HepG2 (cell line): ENCODE measurements at regions not wholly inside any gene's neighbourhood (a gene's known extent, or its start where the extent isn't known, plus 50 kb on each side); places are given as distances from the start of the nearest gene placed in this dataset.

Experiments used
- ATAC-seq: fragments of 200-7000 bp; cut with Tn5 transposase; 3 replicates; pipeline ENCODE4 v1.9.1; 2020; ENCODE audit warnings: mild to moderate bottlenecking, moderate library complexity
- BruUV-seq: library from RNA; stranded (reverse); fragments of 400-500 nt; replicated peaks from 2 replicates; lab custom pipeline; 2021; lab: Mats Ljungman, UMichigan
- CTCF ChIA-PET: fragments of 300-600 bp; formaldehyde crosslinking; extraction: SDS; loops from one replicate; lab custom pipeline; 2021; ENCODE audit warnings: low total read pairs, inconsistent platforms, low intra/inter-chr PET ratio; lab: Yijun Ruan, JAX
- POLR2A ChIA-PET: fragments of 350-600 bp; sonication (Branson Sonifier 250); formaldehyde crosslinking; loops from one replicate; lab custom pipeline; 2020; ENCODE audit warnings: antibody characterized with exemption, inconsistent platforms; lab: Yijun Ruan, JAX
- DNase-seq: peaks from one replicate; pipeline ENCODE4 v3.0.0-alpha.2; 2015; ENCODE audit warnings: low spot score
- FAIRE-seq: peaks from 3 replicates; lab custom pipeline; 2011; peaks lifted over from hg19 to GRCh38; lab: Jason Lieb, UNC
- H2AFZ ChIP-seq: one replicate; pipeline ENCODE4 v1.6.1; 2011; ENCODE audit warnings: low read length, inconsistent platforms
- H3K27ac ChIP-seq: fragments of 300-600 bp; 3 replicates; pipeline ENCODE4 v1.8.0; 2011; ENCODE audit warnings: mixed run types, mild to moderate bottlenecking, mixed read lengths, low read length, inconsistent platforms; ENCODE audit not compliant: insufficient read depth; ENCODE audit errors: extremely low read length
- H3K27me3 ChIP-seq, 2 experiments: fragments of 200-600 bp in 1 of 2; 2 replicates in 1 of 2; 3 replicates in 1 of 2; pipeline versions ENCODE4 v1.6.0 to v1.8.0; 2011; ENCODE audit warnings: low read length in 2 of 2, mild to moderate bottlenecking in 2 of 2, moderate library complexity in 2 of 2, inconsistent platforms in 1 of 2; ENCODE audit not compliant: insufficient read depth in 2 of 2, control insufficient read depth in 1 of 2
- H3K36me3 ChIP-seq, 2 experiments: fragments of 200-600 bp in 1 of 2; replicated peaks in 1 of 2; 2 replicates in 1 of 2; 3 replicates in 1 of 2; pipeline versions ENCODE4 v1.5.1 to v1.8.0; 2011; ENCODE audit warnings: low read length in 2 of 2, inconsistent platforms in 1 of 2; ENCODE audit not compliant: insufficient read depth in 2 of 2, control insufficient read depth in 1 of 2
- H3K4me1 ChIP-seq: 2 replicates; pipeline ENCODE4 v1.5.1; 2012; ENCODE audit warnings: low read length, inconsistent platforms; ENCODE audit not compliant: insufficient read depth
- H3K4me2 ChIP-seq: 2 replicates; pipeline ENCODE4 v1.6.0; 2011; ENCODE audit warnings: low read depth, low read length, inconsistent platforms
- H3K4me3 ChIP-seq, 3 experiments: fragments of 200-600 bp in 1 of 3; sonication (generic), shearing (Covaris generic) in 1 of 3; replicated peaks in 1 of 3; 2 replicates each; pipeline ENCODE4 v1.5.1; 2011 to 2016; ENCODE audit warnings: low read length in 3 of 3, inconsistent platforms in 2 of 3, low read depth in 2 of 3, mild to moderate bottlenecking in 2 of 3, control low read depth in 1 of 3, mixed read lengths in 1 of 3; ENCODE audit not compliant: insufficient read depth in 1 of 3
- H3K79me2 ChIP-seq: one replicate; pipeline ENCODE4 v1.6.1; 2011; ENCODE audit warnings: low read length, inconsistent platforms; ENCODE audit not compliant: insufficient read depth
- H3K9ac ChIP-seq: 2 replicates; pipeline ENCODE4 v1.6.0; 2011; ENCODE audit warnings: mild to moderate bottlenecking, low read depth, low read length, inconsistent platforms; ENCODE audit not compliant: insufficient read depth
- H3K9me3 ChIP-seq: 2 replicates; pipeline ENCODE4 v1.5.1; 2012; ENCODE audit warnings: mild to moderate bottlenecking, low read length
- H4K20me1 ChIP-seq: 2 replicates; pipeline ENCODE4 v1.6.0; 2011; ENCODE audit warnings: inconsistent platforms, mild to moderate bottlenecking, low read length, moderate library complexity; ENCODE audit not compliant: insufficient read depth
- ATRX ChIP-seq: sonication (generic); formaldehyde crosslinking; IDR thresholded peaks from 2 replicates; pipeline ENCODE4 v1.4.0; 2020; ENCODE audit warnings: missing genetic modification reagents, borderline replicate concordance
- NAIF1 ChIP-seq: sonication (generic); formaldehyde crosslinking; IDR thresholded peaks from 2 replicates; pipeline ENCODE4 v1.5.0; 2020; ENCODE audit warnings: mild to moderate bottlenecking, missing genetic modification reagents, borderline replicate concordance
- POGZ ChIP-seq: sonication (generic); formaldehyde crosslinking; IDR thresholded peaks from 2 replicates; pipeline ENCODE4 v1.4.0; 2020; ENCODE audit warnings: mild to moderate bottlenecking, missing genetic modification reagents
- SOX13 ChIP-seq, 3 experiments: fragments of 450-650 bp in 1 of 3; sonication (generic) in 1 of 3; formaldehyde crosslinking in 1 of 3; IDR thresholded peaks in 2 of 3; conservative IDR thresholded peaks in 1 of 3; 2 replicates each; pipeline versions ENCODE4 v1.5.0 to v1.6.1; 2016 to 2020; ENCODE audit warnings: antibody characterized with exemption in 1 of 3, mild to moderate bottlenecking in 1 of 3, missing compliant biosample characterization in 1 of 3, missing genetic modification reagents in 1 of 3, moderate library complexity in 1 of 3
- ZBTB4 ChIP-seq: sonication (generic); formaldehyde crosslinking; IDR thresholded peaks from 2 replicates; pipeline ENCODE4 v1.4.0; 2020; ENCODE audit warnings: missing genetic modification reagents, mild to moderate bottlenecking, borderline replicate concordance
- ZNF17 ChIP-seq: sonication (generic); formaldehyde crosslinking; IDR thresholded peaks from 2 replicates; pipeline ENCODE4 v1.5.0; 2020; ENCODE audit warnings: mild to moderate bottlenecking, missing genetic modification reagents
- ZNF251 ChIP-seq: sonication (generic); formaldehyde crosslinking; IDR thresholded peaks from 2 replicates; pipeline ENCODE4 v1.9.0; 2021; ENCODE audit warnings: mild to moderate bottlenecking, missing genetic modification reagents
- WGBS: methylation state at CpG from one replicate; pipeline ENCODE4 v1.1.6; 2017; ENCODE audit warnings: low lambda C conversion rate; 5-methylcytosine and 5-hydroxymethylcytosine counted together
- in situ Hi-C: cut with HindIII; loops from 2 replicates; pipeline ENCODE4 v1.10.0; 2017; ENCODE audit warnings: low pct_unique_long_range_greater_than_20kb; ENCODE audit not compliant: extremely low pct_ligation_motif_present
- intact Hi-C: fragments of 100-400 bp; cut with micrococcal nuclease; formaldehyde crosslinking; loops from one replicate; pipeline ENCODE4 v1.10.0; 2022; ENCODE audit not compliant: unreplicated experiment
- TF ChIP-seq, protein P1 (sequence below): sonication (generic); formaldehyde crosslinking; IDR thresholded peaks from 2 replicates; pipeline ENCODE4 v1.8.1; 2023; ENCODE audit warnings: mild to moderate bottlenecking, missing genetic modification reagents
- TF ChIP-seq, protein P2 (sequence below): sonication (generic); formaldehyde crosslinking; IDR thresholded peaks from 2 replicates; pipeline ENCODE4 v1.8.1; 2023; ENCODE audit warnings: missing genetic modification reagents, mild to moderate bottlenecking, borderline replicate concordance

GRCh38 chr5:111950660-111951059, 193.7 kb upstream of the NREP start:
- Histone ChIP-seq H3K79me2 (no peaks in the 10 kb centered on the region), H3K9ac (no peak overlapping the region), H2AFZ (no peak overlapping the region)
- BruUV-seq = no TSS peak
- FAIRE-seq = no peak
- intact Hi-C loops = no loop called here
- TF ChIP-seq NAIF1 (CRISPR knock-in tag) (no peak), ZNF17 (CRISPR knock-in tag) (no peak), ATRX (CRISPR knock-in tag) (no peak), ZBTB4 (no peak), SOX13 (IDR thresholded peaks at IDR 0.05) (no peak), SOX13 (CRISPR knock-in tag; conservative IDR thresholded peaks at IDR 0.05 in 1 of 2, IDR thresholded peaks at IDR 0.05 in 1 of 2) (no peak), ZNF251 (CRISPR knock-in tag) (no peak), POGZ (CRISPR knock-in tag) (no peak)
- TF ChIP-seq, protein P1, sequence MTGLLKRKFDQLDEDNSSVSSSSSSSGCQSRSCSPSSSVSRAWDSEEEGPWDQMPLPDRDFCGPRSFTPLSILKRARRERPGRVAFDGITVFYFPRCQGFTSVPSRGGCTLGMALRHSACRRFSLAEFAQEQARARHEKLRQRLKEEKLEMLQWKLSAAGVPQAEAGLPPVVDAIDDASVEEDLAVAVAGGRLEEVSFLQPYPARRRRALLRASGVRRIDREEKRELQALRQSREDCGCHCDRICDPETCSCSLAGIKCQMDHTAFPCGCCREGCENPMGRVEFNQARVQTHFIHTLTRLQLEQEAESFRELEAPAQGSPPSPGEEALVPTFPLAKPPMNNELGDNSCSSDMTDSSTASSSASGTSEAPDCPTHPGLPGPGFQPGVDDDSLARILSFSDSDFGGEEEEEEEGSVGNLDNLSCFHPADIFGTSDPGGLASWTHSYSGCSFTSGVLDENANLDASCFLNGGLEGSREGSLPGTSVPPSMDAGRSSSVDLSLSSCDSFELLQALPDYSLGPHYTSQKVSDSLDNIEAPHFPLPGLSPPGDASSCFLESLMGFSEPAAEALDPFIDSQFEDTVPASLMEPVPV = no peak
- TF ChIP-seq, protein P2, sequence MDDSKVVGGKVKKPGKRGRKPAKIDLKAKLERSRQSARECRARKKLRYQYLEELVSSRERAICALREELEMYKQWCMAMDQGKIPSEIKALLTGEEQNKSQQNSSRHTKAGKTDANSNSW (CRISPR knock-in tag) = no peak
- TF ChIP-seq, all 625 proteins: peak for 0
- no peak for ATAC-seq
- ChIA-PET POLR2A (no interaction called here), CTCF (no interaction called here)
- Histone ChIP-seq H4K20me1 (no peaks in the 10 kb centered on the region), H3K4me1 (no peaks in the 10 kb centered on the region), H3K27ac (no peak overlapping the region), H3K36me3 (no peaks in the 10 kb centered on the region), H3K9me3 (no peaks in the 10 kb centered on the region), H3K4me3 (no peak overlapping the region), H3K27me3 (no peaks in the 10 kb centered on the region), H3K4me2 (no peak overlapping the region)
- 31% methylated on average over 1 of the region's 1 CpG for WGBS
- DNase-seq = no peak
- in situ Hi-C loops = no loop called here
